Activated CD4-positive, alpha-beta memory T cell treated with anti-CD3 and anti-CD28 coated beads for 36 hours (primary cell): ENCODE measurements at regions not wholly inside any gene's neighbourhood (a gene's known extent, or its start where the extent isn't known, plus 50 kb on each side); places are given as distances from the start of the nearest gene placed in this dataset. TPM values are rescaled to one million over a fixed set of nuclear protein-coding genes. Genes with fewer than 3 reads are reported as not detected.

ENCODE experiments used
- CTCF ChIA-PET: fragments of 350-600 bp; sonication (Branson Sonifier 250); formaldehyde crosslinking; loops from one replicate; lab custom pipeline; 2021; ENCODE audit warnings: antibody characterized with exemption, inconsistent platforms; lab: Charles Lee
- POLR2A ChIA-PET: fragments of 350-600 bp; sonication (Branson Sonifier 250); formaldehyde crosslinking; loops from one replicate; lab custom pipeline; 2021; ENCODE audit warnings: antibody characterized with exemption; lab: Charles Lee
- DNase-seq: peaks from one replicate; pipeline ENCODE4 v3.0.0-alpha.2; 2020
- H3K27ac Mint-ChIP-seq: one replicate; pipeline ENCODE4 v1.8.0; 2021; ENCODE audit warnings: mixed read lengths
- H3K27me3 Mint-ChIP-seq: one replicate; pipeline ENCODE4 v1.8.0; 2021; ENCODE audit warnings: mixed read lengths
- H3K36me3 Mint-ChIP-seq: one replicate; pipeline ENCODE4 v1.8.0; 2021; ENCODE audit warnings: mixed read lengths
- H3K4me1 Mint-ChIP-seq: one replicate; pipeline ENCODE4 v1.8.0; 2021; ENCODE audit warnings: low read depth, mixed read lengths
- H3K4me3 Mint-ChIP-seq: one replicate; pipeline ENCODE4 v1.8.0; 2021; ENCODE audit warnings: mild to moderate bottlenecking, mixed read lengths
- H3K9me3 Mint-ChIP-seq: one replicate; pipeline ENCODE4 v1.8.0; 2021; ENCODE audit warnings: mixed read lengths
- intact Hi-C: fragments of 100-400 bp; cut with micrococcal nuclease; formaldehyde crosslinking; loops from one replicate; pipeline ENCODE4 v1.15.1; 2023
- microRNA-seq: library from miRNA; unstranded; fragments of <30 nt; microRNA quantifications from one replicate; pipeline ENCODE4 v1.2.0, GENCODE V29; 2022; ENCODE audit warnings: borderline number of aligned reads, borderline microRNAs expressed, borderline replicate concordance

DNA sequence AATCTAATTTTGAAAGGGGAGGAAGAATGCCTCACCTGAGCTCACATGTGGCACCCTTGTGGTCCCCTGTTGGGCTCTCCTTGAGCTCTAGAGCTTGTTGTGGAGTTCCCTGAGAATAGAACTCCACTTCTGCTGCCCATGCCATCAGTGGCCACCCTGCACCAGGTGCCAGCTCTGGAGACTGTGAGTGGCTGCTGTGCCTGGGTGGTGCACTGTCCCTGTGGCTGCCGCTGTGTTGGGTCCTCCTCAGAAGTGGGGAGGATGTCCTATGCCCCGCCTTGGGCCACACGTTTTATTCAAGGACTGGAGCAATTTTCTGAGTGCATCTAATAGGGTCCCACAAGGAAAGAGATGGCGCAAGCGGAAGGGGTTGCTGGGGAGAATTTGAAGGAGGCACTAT, 67.9 kb upstream of the MAP3K7 start:
- intact Hi-C loops: no loop called here
- DNase-seq: no peak
- CTCF ChIA-PET: no interaction called here
- Mint-ChIP-seq H3K27ac (no peak overlapping the region), H3K9me3 (no peaks in the 10 kb centered on the region), H3K27me3 (peaks cover 10% of the 10 kb centered on the region), H3K36me3 (no peaks in the 10 kb centered on the region), H3K4me3 (no peak overlapping the region), H3K4me1 (no peaks in the 10 kb centered on the region)
- POLR2A ChIA-PET: no interaction called here

DNA sequence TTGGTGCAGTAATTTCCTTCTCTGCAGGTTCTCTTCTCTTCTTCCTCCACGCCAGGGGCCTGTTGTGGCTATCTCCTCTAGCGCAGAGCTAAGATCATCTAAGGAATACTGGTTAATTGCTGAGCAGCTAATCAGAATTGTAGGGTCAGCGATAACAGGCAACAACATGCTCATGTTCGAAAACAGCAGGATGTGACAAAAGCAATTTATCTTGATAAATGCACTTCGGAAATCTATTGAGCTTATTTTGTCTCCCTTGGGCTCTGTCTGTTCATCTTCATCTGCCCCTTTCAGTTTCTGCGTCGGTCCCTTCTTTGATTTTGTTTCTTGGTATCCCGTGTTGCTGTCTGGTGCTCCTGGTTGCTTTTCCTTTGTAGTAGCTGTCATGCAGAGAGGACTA, 67.3 kb upstream of the MAP3K7 start:
- intact Hi-C loops: no loop called here
- ChIA-PET POLR2A (no interaction called here), CTCF (no interaction called here)
- Mint-ChIP-seq H3K4me3 (no peak overlapping the region), H3K27ac (no peak overlapping the region), H3K27me3 (peaks cover 9% of the 10 kb centered on the region), H3K4me1 (no peaks in the 10 kb centered on the region), H3K36me3 (no peaks in the 10 kb centered on the region), H3K9me3 (no peaks in the 10 kb centered on the region)
- DNase-seq: no peak

DNA sequence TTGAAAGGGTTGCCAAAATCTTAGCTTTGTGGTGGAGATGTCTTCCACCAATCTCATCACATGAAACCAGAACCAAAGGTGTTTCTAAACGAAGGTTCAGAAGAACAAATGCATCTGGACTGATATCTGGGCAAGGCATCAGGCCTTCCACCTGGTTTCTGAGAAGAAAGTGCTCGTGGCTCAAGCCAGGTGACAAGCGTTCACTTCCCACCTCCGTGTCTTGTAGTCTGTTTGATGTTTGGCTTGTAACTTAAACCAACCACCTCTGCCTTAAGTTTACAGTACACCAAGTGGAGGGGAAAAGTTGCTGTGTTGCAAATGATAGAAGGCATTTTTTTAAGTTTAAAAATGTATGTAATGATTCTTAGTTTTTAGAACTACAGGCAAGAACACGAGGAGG, 66.9 kb upstream of the MAP3K7 start:
- H3K4me3 Mint-ChIP-seq: no peak overlapping the region
- no peak overlapping the region for H3K27ac Mint-ChIP-seq
- CTCF ChIA-PET: no interaction called here
- no peaks in the 10 kb centered on the region for H3K9me3 Mint-ChIP-seq
- POLR2A ChIA-PET: no interaction called here
- H3K4me1 Mint-ChIP-seq: no peaks in the 10 kb centered on the region
- intact Hi-C loops: no loop called here
- DNase-seq: no peak
- peaks cover 7% of the 10 kb centered on the region for H3K27me3 Mint-ChIP-seq
- H3K36me3 Mint-ChIP-seq: no peaks in the 10 kb centered on the region

DNA sequence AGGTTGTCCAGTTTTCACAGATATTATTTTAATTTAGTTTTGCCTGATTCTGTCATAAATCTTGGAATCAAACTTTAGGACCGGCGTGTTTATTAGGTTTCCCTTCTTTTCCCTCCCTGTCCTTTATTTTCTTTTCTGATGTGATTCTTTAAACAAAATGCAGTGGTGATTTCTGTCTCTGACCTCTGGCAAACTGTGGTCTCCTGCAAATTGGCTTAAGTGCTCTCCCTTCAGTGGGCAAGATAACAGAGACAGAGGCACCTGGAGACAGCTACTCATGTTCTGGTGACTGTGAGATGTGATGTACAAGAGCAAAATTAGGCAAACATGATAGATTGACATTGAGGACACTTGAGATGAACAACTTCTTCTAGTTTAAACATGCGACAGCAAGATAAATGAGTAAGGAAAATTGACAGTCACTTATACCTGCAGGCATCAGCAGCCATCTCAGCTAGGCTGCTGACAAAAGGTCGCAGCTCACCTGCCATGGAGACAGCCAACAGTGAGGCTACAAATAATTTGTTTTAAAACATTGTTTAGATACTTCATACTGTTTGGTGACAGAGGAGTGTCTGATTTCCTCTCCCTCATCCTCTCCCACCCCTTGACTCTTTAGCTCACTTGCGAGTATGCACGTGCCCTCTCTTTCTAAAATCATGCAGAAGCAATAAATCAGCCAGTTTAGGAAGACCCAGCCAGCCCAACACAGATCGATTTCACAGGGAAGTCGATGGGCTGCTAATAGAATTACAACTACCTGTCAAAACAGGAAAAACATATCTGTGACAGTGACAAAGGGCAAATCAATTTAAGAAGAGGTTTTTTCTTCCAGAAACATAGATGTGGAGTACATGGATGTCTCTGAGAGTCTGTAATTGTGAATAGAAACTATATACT, 63.4 kb upstream of the MAP3K7 start:
- H3K27ac Mint-ChIP-seq: no peak overlapping the region
- H3K4me1 Mint-ChIP-seq: no peaks in the 10 kb centered on the region
- no peaks in the 10 kb centered on the region for H3K36me3 Mint-ChIP-seq
- no peak for DNase-seq
- no peaks in the 10 kb centered on the region for H3K9me3 Mint-ChIP-seq
- ChIA-PET POLR2A (no interaction called here), CTCF (no interaction called here)
- intact Hi-C loops: no loop called here
- peaks cover 4% of the 10 kb centered on the region for H3K27me3 Mint-ChIP-seq
- no peak overlapping the region for H3K4me3 Mint-ChIP-seq

DNA sequence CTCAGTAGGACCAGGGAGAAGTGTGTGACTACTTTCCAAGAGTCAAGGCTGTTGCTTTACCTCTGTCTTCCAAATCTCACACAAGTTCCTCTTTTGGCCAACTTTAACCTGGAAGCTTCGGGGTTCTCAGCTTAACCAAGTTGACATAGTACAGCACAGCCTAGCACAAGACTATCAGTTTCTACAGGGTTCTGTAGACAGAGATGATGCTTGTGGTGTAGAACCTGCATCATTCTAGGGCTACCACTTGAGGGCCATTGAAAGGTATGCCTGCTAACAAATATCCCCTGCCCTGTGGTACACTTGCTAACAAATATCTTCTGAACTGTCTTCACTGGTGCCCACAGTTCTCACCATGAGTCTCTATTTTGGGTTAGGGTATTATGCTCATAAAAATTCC, 62.0 kb upstream of the MAP3K7 start:
- ChIA-PET POLR2A (no interaction called here), CTCF (no interaction called here)
- Mint-ChIP-seq H3K27ac (no peak overlapping the region), H3K9me3 (no peaks in the 10 kb centered on the region), H3K27me3 (peaks cover 4% of the 10 kb centered on the region), H3K36me3 (no peaks in the 10 kb centered on the region), H3K4me3 (no peak overlapping the region), H3K4me1 (no peaks in the 10 kb centered on the region)
- DNase-seq: no peak
- intact Hi-C loops: no loop called here

DNA sequence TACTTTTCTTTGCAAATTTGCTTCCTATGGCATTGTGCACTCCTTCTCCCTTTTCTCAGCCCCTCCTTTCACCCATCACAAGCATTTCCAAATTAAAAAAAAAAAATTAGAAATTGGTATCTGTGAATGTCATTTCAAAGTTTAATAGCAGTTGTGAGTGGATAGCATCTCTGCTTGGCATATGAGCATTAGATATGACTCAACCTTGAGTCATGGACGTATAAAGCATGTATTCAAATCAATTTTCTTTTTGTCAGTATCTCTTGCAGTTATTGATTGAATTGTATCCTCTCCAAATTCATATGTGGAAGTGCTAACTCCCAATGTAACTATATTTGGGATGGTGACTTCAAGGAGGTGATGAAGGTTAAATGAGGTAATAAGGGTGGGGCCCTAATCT, 60.1 kb upstream of the MAP3K7 start:
- Mint-ChIP-seq H3K4me3 (no peak overlapping the region), H3K9me3 (no peaks in the 10 kb centered on the region), H3K27me3 (peaks cover 4% of the 10 kb centered on the region), H3K4me1 (no peaks in the 10 kb centered on the region), H3K27ac (no peak overlapping the region), H3K36me3 (no peaks in the 10 kb centered on the region)
- POLR2A ChIA-PET: no interaction called here
- intact Hi-C loops: no loop called here
- no peak for DNase-seq
- CTCF ChIA-PET: no interaction called here

DNA sequence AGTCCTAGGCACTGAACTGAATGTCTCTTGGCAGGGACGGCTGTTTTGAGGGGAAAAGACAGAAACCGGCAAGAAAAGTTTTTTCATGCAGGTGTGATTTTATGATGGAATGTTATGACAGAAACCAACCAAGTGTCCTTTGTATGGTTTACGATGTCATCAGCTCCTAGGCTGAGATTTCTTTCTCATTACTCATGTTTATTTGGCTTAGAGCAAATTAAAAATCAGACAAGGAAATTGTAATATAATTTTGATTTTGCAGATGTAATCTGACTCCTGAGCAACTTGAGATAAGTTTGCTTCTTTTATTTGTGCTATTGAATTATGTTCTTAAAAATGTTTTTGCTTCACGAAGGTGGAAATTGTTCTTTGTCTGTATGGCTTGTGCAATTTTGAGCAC, 58.8 kb upstream of the MAP3K7 start:
- H3K27me3 Mint-ChIP-seq: peaks cover 6% of the 10 kb centered on the region
- intact Hi-C loops: no loop called here
- no peaks in the 10 kb centered on the region for H3K4me1 Mint-ChIP-seq
- no peak for DNase-seq
- H3K4me3 Mint-ChIP-seq: no peak overlapping the region
- ChIA-PET POLR2A (no interaction called here), CTCF (no interaction called here)
- H3K9me3 Mint-ChIP-seq: no peaks in the 10 kb centered on the region
- no peaks in the 10 kb centered on the region for H3K36me3 Mint-ChIP-seq
- H3K27ac Mint-ChIP-seq: no peak overlapping the region

DNA sequence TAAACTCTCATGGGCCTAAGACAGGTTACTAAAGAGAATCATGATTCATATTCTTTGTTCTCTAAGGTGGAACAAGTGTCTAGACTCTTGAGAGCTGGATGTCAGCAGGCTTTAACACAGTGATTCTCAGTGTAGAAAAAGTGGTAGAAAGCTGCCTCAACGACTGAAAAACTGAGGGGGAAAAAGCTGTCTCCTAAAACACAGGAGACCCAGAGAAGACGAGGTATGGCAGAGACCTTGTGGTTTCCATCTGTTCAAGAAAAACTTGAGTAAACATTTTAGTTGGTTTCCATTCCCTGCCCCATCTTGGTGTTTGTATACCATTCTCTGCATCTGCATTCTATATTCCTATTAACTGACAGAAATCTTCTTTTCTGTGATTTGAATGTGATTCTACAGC, 57.6 kb upstream of the MAP3K7 start:
- Mint-ChIP-seq H3K9me3 (no peaks in the 10 kb centered on the region), H3K27me3 (peaks cover 7% of the 10 kb centered on the region), H3K27ac (no peak overlapping the region), H3K4me1 (no peaks in the 10 kb centered on the region), H3K4me3 (no peak overlapping the region), H3K36me3 (no peaks in the 10 kb centered on the region)
- POLR2A ChIA-PET: no interaction called here
- no peak for DNase-seq
- intact Hi-C loops: no loop called here
- CTCF ChIA-PET: no interaction called here

DNA sequence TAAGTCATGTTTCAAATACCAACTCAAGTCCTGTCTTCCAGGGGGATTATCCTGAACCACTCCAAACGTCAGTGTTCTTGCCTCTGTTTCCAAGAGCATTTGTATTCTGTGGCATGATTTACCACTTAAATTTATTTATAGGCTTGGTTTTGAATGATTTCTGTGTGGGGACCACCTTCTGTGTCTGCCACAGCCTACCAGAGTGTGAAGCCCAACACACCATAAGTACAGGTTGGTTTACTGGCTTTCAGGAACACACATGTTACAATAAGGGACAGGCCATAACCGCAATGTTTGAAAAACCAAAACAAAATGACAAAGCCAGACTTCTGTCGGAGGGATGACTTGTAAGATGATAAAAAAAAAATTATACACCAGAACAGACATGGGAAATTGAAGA, 56.5 kb upstream of the MAP3K7 start:
- intact Hi-C loops: no loop called here

DNA sequence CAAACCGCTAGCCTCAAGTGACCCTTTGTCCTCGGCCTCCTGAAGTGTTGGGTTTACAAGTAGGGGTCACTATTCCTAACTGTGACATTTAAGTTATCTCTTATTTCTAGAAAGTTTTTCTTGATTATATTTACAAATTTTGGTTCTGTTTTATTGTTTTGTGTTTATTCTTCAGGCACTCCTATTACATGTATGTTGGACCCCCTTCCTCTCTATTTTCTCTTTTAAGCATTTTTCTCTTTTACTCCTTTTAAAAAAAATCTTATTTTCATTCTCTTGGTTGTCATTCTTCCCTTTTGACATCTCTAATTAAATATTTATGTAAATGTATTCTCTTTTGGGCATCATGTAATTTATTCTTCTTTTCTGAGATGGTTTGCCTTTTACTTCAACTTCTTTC, 50.4 kb upstream of the MAP3K7 start:
- POLR2A ChIA-PET: no interaction called here
- no peaks in the 10 kb centered on the region for H3K4me1 Mint-ChIP-seq
- no peak overlapping the region for H3K27ac Mint-ChIP-seq
- no peak overlapping the region for H3K4me3 Mint-ChIP-seq
- H3K27me3 Mint-ChIP-seq: peaks cover 5% of the 10 kb centered on the region
- CTCF ChIA-PET: no interaction called here
- no peak for DNase-seq
- peaks cover 8% of the 10 kb centered on the region for H3K9me3 Mint-ChIP-seq
- intact Hi-C loops: no loop called here
- peaks cover 1% of the 10 kb centered on the region for H3K36me3 Mint-ChIP-seq

More for the DNA sequence above, 56.5 kb upstream of the MAP3K7 start:
- no peak for DNase-seq
- ChIA-PET POLR2A (no interaction called here), CTCF (no interaction called here)
- Mint-ChIP-seq H3K9me3 (peaks cover under 1% of the 10 kb centered on the region), H3K27me3 (peaks cover 7% of the 10 kb centered on the region), H3K4me1 (no peaks in the 10 kb centered on the region), H3K27ac (no peak overlapping the region), H3K4me3 (no peak overlapping the region), H3K36me3 (no peaks in the 10 kb centered on the region)

Small RNA genes lying in the stretch of these regions (microRNA-seq; reads per million reads assigned to microRNA genes)
- not detected for gene MIR4643
